PC-9 (cell line): ENCODE measurements at regions not wholly inside any gene's neighbourhood (a gene's known extent, or its start where the extent isn't known, plus 50 kb on each side); places are given as distances from the start of the nearest gene placed in this dataset.

Experiments used
- BruUV-seq: library from RNA; stranded (reverse); fragments of 400-500 nt; replicated peaks from 2 replicates; lab custom pipeline; 2021; lab: Mats Ljungman, UMichigan
- CTCF ChIA-PET: fragments of 300-600 bp; sonication (Branson Sonifier 250); formaldehyde crosslinking; loops from one replicate; lab custom pipeline; 2022; ENCODE audit warnings: antibody characterized with exemption; lab: Charles Lee
- POLR2A ChIA-PET: fragments of 300-600 bp; sonication (Branson Sonifier 250); formaldehyde crosslinking; loops from one replicate; lab custom pipeline; 2022; ENCODE audit warnings: antibody characterized with exemption; ENCODE audit not compliant: unreplicated experiment; lab: Charles Lee
- DNase-seq, 2 experiments: peaks; one replicate each; pipeline versions ENCODE4 v3.0.0 to v3.0.0-alpha.2; 2015 to 2022; ENCODE audit warnings: mixed read lengths in 1 of 2
- H2AFZ ChIP-seq: fragments of 200-600 bp; sonication (generic); 2 replicates; pipeline ENCODE4 v1.8.1; 2017; ENCODE audit warnings: antibody characterized with exemption
- H3F3A ChIP-seq: fragments of 200-600 bp; sonication (generic); 2 replicates; pipeline ENCODE4 v1.8.1; 2017; ENCODE audit warnings: antibody characterized with exemption, mild to moderate bottlenecking, low read depth; ENCODE audit not compliant: insufficient read depth
- H3K27ac ChIP-seq: fragments of 200-600 bp; sonication (generic); 2 replicates; pipeline ENCODE4 v1.6.1; 2016; ENCODE audit warnings: mixed run types
- H3K27me3 ChIP-seq: fragments of 200-600 bp; sonication (generic); 2 replicates; pipeline ENCODE4 v1.6.1; 2016; ENCODE audit warnings: low read depth, mixed run types; ENCODE audit not compliant: insufficient read depth
- H3K36me3 ChIP-seq: fragments of 200-600 bp; sonication (generic); 2 replicates; pipeline ENCODE4 v1.6.1; 2016; ENCODE audit warnings: low read depth, mixed run types
- H3K4me1 ChIP-seq: fragments of 200-600 bp; sonication (generic); replicated peaks from 2 replicates; pipeline ENCODE4 v1.6.1; 2016; ENCODE audit warnings: mixed run types; ENCODE audit not compliant: insufficient read depth
- H3K4me2 ChIP-seq: fragments of 200-600 bp; sonication (generic); 2 replicates; pipeline ENCODE4 v1.6.1; 2017; ENCODE audit warnings: mixed run types
- H3K4me3 ChIP-seq: fragments of 200-600 bp; sonication (generic); 2 replicates; pipeline ENCODE4 v1.6.1; 2016; ENCODE audit warnings: mixed run types
- H3K79me2 ChIP-seq: fragments of 200-600 bp; sonication (generic); 2 replicates; pipeline ENCODE4 v1.6.1; 2017; ENCODE audit warnings: low read depth, mixed run types
- H3K9me2 ChIP-seq: fragments of 200-600 bp; sonication (generic); 2 replicates; pipeline ENCODE4 v1.8.1; 2017; ENCODE audit warnings: mild to moderate bottlenecking; ENCODE audit not compliant: insufficient read depth
- H3K9me3 ChIP-seq: fragments of 200-600 bp; sonication (generic); 2 replicates; pipeline ENCODE4 v1.8.1; 2016; ENCODE audit warnings: low read depth; ENCODE audit not compliant: insufficient read depth
- H4K20me1 ChIP-seq: fragments of 200-600 bp; sonication (generic); 2 replicates; pipeline ENCODE4 v1.8.1; 2017; ENCODE audit not compliant: insufficient read depth
- CTCF ChIP-seq: fragments of 200-600 bp; sonication (generic); conservative IDR thresholded peaks from 2 replicates; pipeline ENCODE4 v1.6.1; 2017; ENCODE audit warnings: mixed run types, antibody characterized with exemption, mild to moderate bottlenecking, moderate library complexity
- EZH2 ChIP-seq: fragments of 200-600 bp; sonication (generic); IDR thresholded peaks from 2 replicates; pipeline ENCODE4 v1.8.0; 2017; ENCODE audit warnings: antibody characterized with exemption, low read depth
- intact Hi-C: fragments of 100-400 bp; cut with micrococcal nuclease; formaldehyde crosslinking; loops from one replicate; pipeline ENCODE4 v1.10.0; 2022; ENCODE audit not compliant: unreplicated experiment

GRCh38 chr1:69221524-69221923, 346.2 kb upstream of the LRRC7 start:
- BruUV-seq, result no TSS peak
- Histone ChIP-seq H3K9me2 (no peaks in the 10 kb centered on the region), H4K20me1 (no peaks in the 10 kb centered on the region), H3K27me3 (no peaks in the 10 kb centered on the region), H3K27ac (no peak overlapping the region), H3F3A (no peaks in the 10 kb centered on the region), H3K4me1 (no peaks in the 10 kb centered on the region), H3K4me2 (no peak overlapping the region), H3K36me3 (no peaks in the 10 kb centered on the region), H3K4me3 (no peak overlapping the region), H3K79me2 (no peaks in the 10 kb centered on the region), H3K9me3 (no peaks in the 10 kb centered on the region), H2AFZ (no peak overlapping the region)
- TF ChIP-seq CTCF (no peak), EZH2 (no peak)
- ChIA-PET POLR2A (no interaction called here), CTCF (no interaction called here)
- no peak for DNase-seq
- intact Hi-C loops, result no loop called here

DNA sequence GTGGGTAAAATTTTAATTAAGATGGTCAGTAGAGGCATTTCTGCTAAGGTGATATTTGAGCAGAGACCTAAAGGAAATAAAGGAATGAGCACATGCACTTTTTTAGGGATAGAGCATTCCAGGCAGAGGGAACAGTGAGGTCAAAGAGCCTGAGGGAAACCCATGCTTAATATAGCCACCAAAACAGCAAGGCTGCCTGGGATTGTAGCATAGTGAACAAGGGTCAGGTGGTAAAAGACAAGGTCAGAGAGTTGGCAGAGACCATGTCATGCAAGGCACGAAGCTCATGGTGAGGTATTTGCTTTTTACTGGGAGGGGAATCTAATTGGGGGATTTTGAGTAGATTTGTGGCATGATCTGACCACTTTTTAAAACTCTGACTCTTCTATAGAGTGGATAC, 344.6 kb upstream of the LRRC7 start:
- CTCF ChIA-PET, result no interaction called here
- no peak for DNase-seq
- no peak overlapping the region for H3K27ac ChIP-seq
- H3K9me2 ChIP-seq, result no peaks in the 10 kb centered on the region
- H3K9me3 ChIP-seq, result no peaks in the 10 kb centered on the region
- H3K4me3 ChIP-seq, result no peak overlapping the region
- H3K79me2 ChIP-seq, result no peaks in the 10 kb centered on the region
- H2AFZ ChIP-seq, result no peak overlapping the region
- intact Hi-C loops, result no loop called here
- H3K4me2 ChIP-seq, result no peak overlapping the region
- H3F3A ChIP-seq, result no peaks in the 10 kb centered on the region
- no peaks in the 10 kb centered on the region for H3K36me3 ChIP-seq
- no peaks in the 10 kb centered on the region for H3K4me1 ChIP-seq
- no peak for TF ChIP-seq EZH2
- TF ChIP-seq CTCF, result no peak
- no peaks in the 10 kb centered on the region for H4K20me1 ChIP-seq
- BruUV-seq, result no TSS peak
- POLR2A ChIA-PET, result no interaction called here
- no peaks in the 10 kb centered on the region for H3K27me3 ChIP-seq

DNA sequence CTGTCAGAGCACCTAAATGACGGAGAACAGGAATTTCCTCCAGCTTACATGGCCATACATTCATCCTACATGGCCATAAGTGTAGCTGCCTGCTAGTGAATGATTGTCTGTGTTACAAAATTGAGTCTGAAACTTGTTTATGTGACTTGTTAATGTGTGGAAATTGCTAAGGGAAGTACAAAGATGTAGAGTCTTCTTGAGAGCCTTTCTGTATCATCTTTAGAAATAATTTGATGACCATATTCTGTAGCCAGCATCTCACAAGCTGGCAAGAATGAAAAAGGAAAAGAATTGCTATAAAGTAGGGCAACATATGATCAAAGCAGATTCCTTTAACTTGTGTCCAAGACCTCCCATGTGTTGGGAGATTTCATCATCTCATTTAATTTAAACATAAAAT, 339.2 kb upstream of the LRRC7 start:
- Histone ChIP-seq H3F3A (no peaks in the 10 kb centered on the region), H3K9me2 (no peaks in the 10 kb centered on the region), H3K27me3 (no peaks in the 10 kb centered on the region), H3K4me3 (no peak overlapping the region), H3K36me3 (no peaks in the 10 kb centered on the region), H2AFZ (no peak overlapping the region), H4K20me1 (no peaks in the 10 kb centered on the region), H3K4me2 (no peak overlapping the region), H3K27ac (no peak overlapping the region), H3K4me1 (no peaks in the 10 kb centered on the region), H3K9me3 (no peaks in the 10 kb centered on the region), H3K79me2 (no peaks in the 10 kb centered on the region)
- BruUV-seq, result no TSS peak
- no peak for TF ChIP-seq EZH2
- TF ChIP-seq CTCF, result no peak
- intact Hi-C loops, result no loop called here
- DNase-seq, result no peak
- ChIA-PET POLR2A (interaction anchor here (0.5 kb wide), 1 partner anchor 22 kb away, joined by 3 read pairs; no protein-coding TSS in a partner anchor), CTCF (no interaction called here)
